ENCODE measurements at regions not wholly inside any gene's neighbourhood (a gene's known extent, or its start where the extent isn't known, plus 50 kb on each side); places are given as distances from the start of the nearest gene placed in this dataset.

- no peak for DNase-seq
Measured at GRCh38 chr2:221205103-221205673, 366.9 kb downstream of the EPHA4 start.

GRCh38 chr2:221210686-221211085, 361.4 kb downstream of the EPHA4 start:
- DNase-seq, result no peak

- DNase-seq, result no peak
Measured at GRCh38 chr2:221211653-221212052, 360.5 kb downstream of the EPHA4 start.

GRCh38 chr2:221212105-221212504, 360.0 kb downstream of the EPHA4 start:
- no peak for DNase-seq

- no peak for DNase-seq
Measured at GRCh38 chr2:221215487-221215886, 356.6 kb downstream of the EPHA4 start.

- no peak for DNase-seq
Measured at GRCh38 chr2:221216636-221217035, 355.5 kb downstream of the EPHA4 start.

GRCh38 chr2:221225752-221226151, 346.4 kb downstream of the EPHA4 start:
- no peak for DNase-seq

GRCh38 chr2:221228214-221228769, 343.8 kb downstream of the EPHA4 start:
- DNase-seq, result no peak

- no peak for DNase-seq
Measured at GRCh38 chr2:221229099-221229498, 343.0 kb downstream of the EPHA4 start.

- DNase-seq, result no peak
Measured at GRCh38 chr2:221231511-221231910, 340.6 kb downstream of the EPHA4 start.

- no peak for DNase-seq
Measured at GRCh38 chr2:221235941-221236340, 336.2 kb downstream of the EPHA4 start.

- DNase-seq, result no peak
Measured at GRCh38 chr2:221241072-221241471, 331.0 kb downstream of the EPHA4 start.

GRCh38 chr2:221243771-221244170, 328.3 kb downstream of the EPHA4 start:
- no peak for DNase-seq

- DNase-seq, result no peak
Measured at GRCh38 chr2:221245045-221245444, 327.1 kb downstream of the EPHA4 start.

- DNase-seq, result no peak
Measured at GRCh38 chr2:221245772-221246171, 326.3 kb downstream of the EPHA4 start.

GRCh38 chr2:221254299-221254698, 317.8 kb downstream of the EPHA4 start:
- no peak for DNase-seq

GRCh38 chr2:221255862-221256261, 316.2 kb downstream of the EPHA4 start:
- no peak for DNase-seq

- DNase-seq, result no peak
Measured at GRCh38 chr2:221258464-221258863, 313.6 kb downstream of the EPHA4 start.

GRCh38 chr2:221262651-221263050, 309.5 kb downstream of the EPHA4 start:
- no peak for DNase-seq

- no peak for DNase-seq
Measured at GRCh38 chr2:221263573-221263972, 308.5 kb downstream of the EPHA4 start.

GRCh38 chr2:221264318-221264717, 307.8 kb downstream of the EPHA4 start:
- no peak for DNase-seq

- no peak for DNase-seq
Measured at GRCh38 chr2:221267773-221268425, 304.2 kb downstream of the EPHA4 start.

GRCh38 chr2:221268631-221269030, 303.5 kb downstream of the EPHA4 start:
- no peak for DNase-seq

- no peak for DNase-seq
Measured at GRCh38 chr2:221270806-221271205, 301.3 kb downstream of the EPHA4 start.

- no peak for DNase-seq
Measured at GRCh38 chr2:221272729-221273128, 299.4 kb downstream of the EPHA4 start.

Data from activated gamma-delta T cell treated with Interleukin-2 at 50 U/mL for 16 hours (primary cell).